GM12891 (cell line): ENCODE measurements at regions not wholly inside any gene's neighbourhood (a gene's known extent, or its start where the extent isn't known, plus 50 kb on each side); places are given as distances from the start of the nearest gene placed in this dataset.

ENCODE experiments used
- POLR2A ChIP-seq: IDR thresholded peaks from 2 replicates; pipeline ENCODE4 v1.6.1; 2011; ENCODE audit warnings: low read depth, low read length, control low read depth
- POLR2AphosphoS5 ChIP-seq: IDR thresholded peaks from 2 replicates; pipeline ENCODE4 v1.6.1; 2011; ENCODE audit warnings: low read depth, low read length, control low read depth
- POU2F2 ChIP-seq: IDR thresholded peaks from 2 replicates; pipeline ENCODE4 v1.6.1; 2011; ENCODE audit warnings: low read depth, mild to moderate bottlenecking, control low read depth, low read length, moderate library complexity
- SPI1 ChIP-seq: IDR thresholded peaks from 2 replicates; pipeline ENCODE4 v1.6.1; 2011; ENCODE audit warnings: low read depth, low read length, control low read depth
- TAF1 ChIP-seq: IDR thresholded peaks from 2 replicates; pipeline ENCODE4 v1.6.1; 2011; ENCODE audit warnings: low read depth, low read length, control low read depth

DNA sequence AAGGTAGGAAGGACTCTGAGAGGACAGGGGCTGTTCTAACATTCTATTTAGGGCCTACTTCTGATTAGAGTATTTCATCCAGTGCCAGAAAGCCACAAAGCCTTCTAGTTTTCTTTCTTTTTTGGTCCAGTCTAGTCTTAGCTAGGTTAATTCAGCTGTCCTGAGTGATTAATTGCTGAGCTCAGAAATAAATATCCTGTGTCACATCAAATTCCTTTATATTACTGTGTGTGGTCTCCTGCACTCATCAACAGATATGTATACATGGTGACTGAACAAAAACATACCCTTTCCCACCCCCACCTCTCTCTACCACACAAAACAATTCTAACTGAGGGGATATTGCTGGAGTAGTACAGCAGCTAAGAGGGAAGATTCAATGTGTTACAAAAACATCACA lies 601.5 kb upstream of the NRSN1 start:
- TF ChIP-seq POLR2A = no peak
- no peak for TF ChIP-seq TAF1
- TF ChIP-seq POLR2AphosphoS5 = no peak
- no peak for TF ChIP-seq SPI1
- no peak for TF ChIP-seq POU2F2
